A673 (cell line): ENCODE measurements at regions not wholly inside any gene's neighbourhood (a gene's known extent, or its start where the extent isn't known, plus 50 kb on each side); places are given as distances from the start of the nearest gene placed in this dataset.

Experiments
- BruUV-seq: library from RNA; stranded (reverse); fragments of 400-500 nt; replicated peaks from 2 replicates; lab custom pipeline; 2021; lab: Mats Ljungman, UMichigan
- CTCF ChIA-PET: fragments of 300-600 bp; sonication (Branson Sonifier 250); formaldehyde crosslinking; loops from one replicate; lab custom pipeline; 2022; ENCODE audit warnings: antibody characterized with exemption; lab: Charles Lee
- POLR2A ChIA-PET: fragments of 300-600 bp; sonication (Branson Sonifier 250); formaldehyde crosslinking; loops from one replicate; lab custom pipeline; 2022; ENCODE audit warnings: antibody characterized with exemption; ENCODE audit not compliant: low non-redundant PET; lab: Charles Lee
- DNase-seq: peaks from one replicate; pipeline ENCODE4 v3.0.0-alpha.2; 2015; ENCODE audit warnings: low spot score
- H3K27ac ChIP-seq: fragments of 200-600 bp; sonication (generic); 2 replicates; pipeline ENCODE4 v1.5.1; 2016; ENCODE audit warnings: mixed run types, low read depth, mild to moderate bottlenecking, mixed read lengths, antibody characterized with exemption, low read length; ENCODE audit not compliant: poor library complexity, severe bottlenecking
- H3K27me3 ChIP-seq: fragments of 200-600 bp; sonication (generic); replicated peaks from 2 replicates; pipeline ENCODE4 v1.6.1; 2017; ENCODE audit warnings: mixed run types, low read depth, mild to moderate bottlenecking, mixed read lengths, antibody characterized with exemption, low read length; ENCODE audit not compliant: insufficient read depth, poor library complexity
- H3K36me3 ChIP-seq: fragments of 200-600 bp; sonication (generic); 2 replicates; pipeline ENCODE4 v1.6.1; 2016; ENCODE audit warnings: mixed run types, mild to moderate bottlenecking, mixed read lengths, antibody characterized with exemption, low read length; ENCODE audit not compliant: insufficient read depth, poor library complexity, severe bottlenecking
- H3K4me1 ChIP-seq: fragments of 200-600 bp; sonication (generic); 2 replicates; pipeline ENCODE4 v1.6.1; 2017; ENCODE audit warnings: mixed run types, mild to moderate bottlenecking, mixed read lengths, antibody characterized with exemption, low read length; ENCODE audit not compliant: insufficient read depth, poor library complexity, severe bottlenecking
- H3K4me3 ChIP-seq: fragments of 200-600 bp; sonication (generic); 2 replicates; pipeline ENCODE4 v1.5.1; 2016; ENCODE audit warnings: low read depth, mixed run types, mild to moderate bottlenecking, mixed read lengths, low read length; ENCODE audit not compliant: poor library complexity, severe bottlenecking
- H3K9me3 ChIP-seq: fragments of 200-600 bp; sonication (generic); 2 replicates; pipeline ENCODE4 v1.6.1; 2016; ENCODE audit warnings: mixed run types, low read depth, mild to moderate bottlenecking, mixed read lengths, antibody characterized with exemption, low read length; ENCODE audit not compliant: poor library complexity, severe bottlenecking
- CTCF ChIP-seq: fragments of 300-800, 200-600 bp; sonication (generic); conservative IDR thresholded peaks from 2 replicates; pipeline ENCODE4 v1.5.1; 2017; ENCODE audit warnings: low read depth, mild to moderate bottlenecking, antibody characterized with exemption, low read length, moderate library complexity, mixed read lengths
- EZH2 ChIP-seq: fragments of 200-600 bp; sonication (generic); IDR thresholded peaks from 2 replicates; pipeline ENCODE4 v1.6.1; 2017; ENCODE audit warnings: borderline replicate concordance, low read depth, mild to moderate bottlenecking, mixed read lengths, antibody characterized with exemption, low read length; ENCODE audit not compliant: poor library complexity, severe bottlenecking
- intact Hi-C: fragments of 100-400 bp; cut with micrococcal nuclease; formaldehyde crosslinking; loops from one replicate; pipeline ENCODE4 v1.10.0; 2022; ENCODE audit not compliant: unreplicated experiment

GRCh38 chr9:21674894-21675293 lies 127.5 kb upstream of the MTAP start:
- no peak overlapping the region for H3K27ac ChIP-seq
- no peaks in the 10 kb centered on the region for H3K9me3 ChIP-seq
- CTCF ChIA-PET = no interaction called here
- intact Hi-C loops = no loop called here
- TF ChIP-seq CTCF = no peak
- TF ChIP-seq EZH2 = no peak
- H3K27me3 ChIP-seq = peaks cover 2% of the 10 kb centered on the region
- H3K36me3 ChIP-seq = no peaks in the 10 kb centered on the region
- POLR2A ChIA-PET = no interaction called here
- no TSS peak for BruUV-seq
- H3K4me3 ChIP-seq = no peak overlapping the region
- no peak for DNase-seq
- no peaks in the 10 kb centered on the region for H3K4me1 ChIP-seq

- Histone ChIP-seq H3K36me3 (no peaks in the 10 kb centered on the region), H3K27me3 (no peaks in the 10 kb centered on the region), H3K27ac (no peak overlapping the region), H3K9me3 (no peaks in the 10 kb centered on the region), H3K4me1 (no peaks in the 10 kb centered on the region), H3K4me3 (no peak overlapping the region)
- CTCF ChIA-PET = no interaction called here
- no TSS peak for BruUV-seq
- POLR2A ChIA-PET = no interaction called here
- intact Hi-C loops = no loop called here
- no peak for TF ChIP-seq CTCF
- no peak for TF ChIP-seq EZH2
- no peak for DNase-seq
These were observed 125.0 kb upstream of the MTAP start for GRCh38 chr9:21677387-21677786.

- POLR2A ChIA-PET = no interaction called here
These were observed 124.6 kb upstream of the MTAP start for GRCh38 chr9:21677834-21678233.

More at GRCh38 chr9:21677834-21678233, 124.6 kb upstream of the MTAP start:
- TF ChIP-seq EZH2 (no peak), CTCF (no peak)
- Histone ChIP-seq H3K4me1 (no peaks in the 10 kb centered on the region), H3K27ac (no peak overlapping the region), H3K36me3 (no peaks in the 10 kb centered on the region), H3K27me3 (no peaks in the 10 kb centered on the region), H3K4me3 (no peak overlapping the region), H3K9me3 (no peaks in the 10 kb centered on the region)
- no TSS peak for BruUV-seq
- CTCF ChIA-PET = no interaction called here
- intact Hi-C loops = no loop called here
- peak; percentile 0 for DNase-seq
